Retinal pigment epithelial cell (primary cell): ENCODE measurements at regions not wholly inside any gene's neighbourhood (a gene's known extent, or its start where the extent isn't known, plus 50 kb on each side); places are given as distances from the start of the nearest gene placed in this dataset.
"Not testable (repeated sequence)": the region's sequence is repeated elsewhere in the genome, so short reads cannot be mapped to it uniquely, and the experiment has no call there.

Experiments
- DNase-seq: peaks from one replicate; pipeline ENCODE4 v3.0.0-alpha.2; 2010; ENCODE audit warnings: low read depth
- H3K4me3 ChIP-seq: 2 replicates; pipeline ENCODE4 v1.5.1; 2011; ENCODE audit warnings: mild to moderate bottlenecking, low read length, control low read depth, moderate library complexity
- CTCF ChIP-seq: conservative IDR thresholded peaks from 2 replicates; pipeline ENCODE4 v1.5.1; 2011; ENCODE audit warnings: low read depth, low read length, control low read depth, inconsistent platforms

GRCh38 chr10:53675177-53675576, 902.6 kb upstream of the MBL2 start:
- no peak for TF ChIP-seq CTCF
- DNase-seq, result no peak
- H3K4me3 ChIP-seq, result no peak overlapping the region

- TF ChIP-seq CTCF, result no peak
- no peak for DNase-seq
- no peak overlapping the region for H3K4me3 ChIP-seq
Observed at GRCh38 chr10:53667063-53667462, 894.5 kb upstream of the MBL2 start.

- H3K4me3 ChIP-seq, result peak overlapping the region; percentile 32
- no peak for TF ChIP-seq CTCF
- DNase-seq, result peak; percentile 44
Observed at GRCh38 chr10:53664282-53665019, 891.9 kb upstream of the MBL2 start.

DNA sequence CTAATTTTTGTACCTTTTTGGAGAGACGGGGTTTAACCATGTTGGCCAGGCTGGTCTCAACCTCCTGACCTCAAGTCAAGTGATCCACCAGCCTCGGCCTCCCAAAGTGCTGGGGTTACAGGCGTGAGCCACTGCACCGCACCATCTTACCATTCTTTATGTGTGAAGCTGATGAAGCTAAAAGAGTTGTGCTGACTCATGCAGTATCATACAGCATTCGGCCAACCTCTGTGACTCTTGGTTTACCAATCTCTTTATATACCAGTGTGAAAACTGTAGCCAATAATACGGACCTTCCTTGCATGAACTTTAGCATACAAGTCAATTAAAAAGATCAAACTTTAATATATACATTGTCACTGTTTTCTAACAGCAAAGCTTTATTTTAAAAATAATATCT, 878.2 kb upstream of the MBL2 start:
- no peak for DNase-seq
- H3K4me3 ChIP-seq, result no peak overlapping the region
- no peak for TF ChIP-seq CTCF

GRCh38 chr10:53647221-53647620, 874.6 kb upstream of the MBL2 start:
- not testable (repeated sequence) for DNase-seq, H3K4me3 ChIP-seq

DNA sequence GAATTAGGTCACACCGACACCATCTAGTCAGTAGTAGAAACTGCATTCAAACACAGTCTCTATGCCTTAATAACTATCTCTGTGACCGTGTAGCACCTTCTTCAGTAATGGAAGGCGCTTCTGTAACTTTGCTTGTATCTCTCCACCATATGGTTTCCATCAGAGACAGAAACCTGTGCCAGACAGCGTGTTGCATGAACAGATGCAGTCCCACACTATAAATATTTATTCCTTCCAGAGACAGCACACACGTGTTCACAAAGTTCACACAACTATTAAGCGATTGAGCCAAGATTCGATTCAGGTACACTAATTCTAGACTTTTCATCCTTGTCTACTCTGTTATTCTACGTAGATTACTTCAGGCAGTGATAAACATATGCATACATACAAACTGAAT, 873.9 kb upstream of the MBL2 start:
- TF ChIP-seq CTCF, result no peak
- no peak for DNase-seq
- no peak overlapping the region for H3K4me3 ChIP-seq

GRCh38 chr10:53645951-53646350, 873.4 kb upstream of the MBL2 start:
- TF ChIP-seq CTCF, result no peak
- H3K4me3 ChIP-seq, result no peak overlapping the region
- no peak for DNase-seq
